Skeletal muscle satellite cell (primary cell): ENCODE measurements at regions not wholly inside any gene's neighbourhood (a gene's known extent, or its start where the extent isn't known, plus 50 kb on each side); places are given as distances from the start of the nearest gene placed in this dataset.

ENCODE experiments used
- H3K27me3 ChIP-seq: 2 replicates; pipeline ENCODE4 v1.7.0; 2013; ENCODE audit warnings: low read length; ENCODE audit not compliant: control insufficient read depth, insufficient read depth
- H3K36me3 ChIP-seq: 2 replicates; pipeline ENCODE4 v1.7.0; 2013; ENCODE audit warnings: mild to moderate bottlenecking, control low read depth, low read length; ENCODE audit not compliant: insufficient read depth
- H3K4me1 ChIP-seq: 2 replicates; pipeline ENCODE4 v1.7.0; 2013; ENCODE audit warnings: low read length; ENCODE audit not compliant: control insufficient read depth, insufficient read depth
- H3K4me2 ChIP-seq: 2 replicates; pipeline ENCODE4 v1.7.0; 2013; ENCODE audit warnings: mild to moderate bottlenecking, low read length
- H3K4me3 ChIP-seq: 2 replicates; pipeline ENCODE4 v1.7.0; 2013; ENCODE audit warnings: low read length
- H3K9ac ChIP-seq: 2 replicates; pipeline ENCODE4 v1.7.0; 2013; ENCODE audit warnings: mild to moderate bottlenecking, low read depth, low read length, moderate library complexity
- H3K9me3 ChIP-seq: replicated peaks from 2 replicates; pipeline ENCODE4 v1.7.0; 2013; ENCODE audit warnings: mild to moderate bottlenecking, control low read depth, low read length

DNA sequence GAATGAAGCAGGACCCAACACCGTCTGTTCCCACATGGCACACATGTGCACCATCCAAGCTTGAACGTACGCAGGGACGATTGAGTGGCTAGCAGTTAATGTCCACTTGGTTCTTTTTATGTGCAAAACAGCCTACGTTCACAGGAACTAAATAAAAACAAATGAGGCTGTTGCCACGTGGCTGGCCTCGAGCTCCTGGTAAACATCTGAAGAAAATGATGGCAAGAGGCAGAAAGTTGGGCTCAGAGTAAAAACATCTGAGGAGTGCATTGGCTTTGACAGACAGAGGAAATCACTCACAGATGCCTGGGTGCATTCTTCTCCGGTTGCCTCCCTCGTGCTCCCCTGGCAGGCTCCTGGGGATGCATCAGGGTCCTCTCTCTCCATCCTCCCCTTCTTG, 177.9 kb downstream of the NRP2 start:
- H3K9ac ChIP-seq, result no peak overlapping the region

GRCh38 chr2:205858881-205859441, 176.7 kb downstream of the NRP2 start:
- peaks cover 7% of the 10 kb centered on the region for H3K4me1 ChIP-seq
- no peak overlapping the region for H3K9ac ChIP-seq
- H3K36me3 ChIP-seq, result no peaks in the 10 kb centered on the region
- no peaks in the 10 kb centered on the region for H3K9me3 ChIP-seq
- peaks cover 13% of the 10 kb centered on the region for H3K27me3 ChIP-seq
- peak overlapping the region; percentile 41 for H3K4me3 ChIP-seq
- H3K4me2 ChIP-seq, result peak overlapping the region; percentile 76

More for the DNA sequence above, 177.9 kb downstream of the NRP2 start:
- H3K27me3 ChIP-seq, result peaks cover 17% of the 10 kb centered on the region
- no peak overlapping the region for H3K4me2 ChIP-seq
- no peaks in the 10 kb centered on the region for H3K36me3 ChIP-seq
- H3K9me3 ChIP-seq, result no peaks in the 10 kb centered on the region
- peaks cover 7% of the 10 kb centered on the region for H3K4me1 ChIP-seq
- no peak overlapping the region for H3K4me3 ChIP-seq

DNA sequence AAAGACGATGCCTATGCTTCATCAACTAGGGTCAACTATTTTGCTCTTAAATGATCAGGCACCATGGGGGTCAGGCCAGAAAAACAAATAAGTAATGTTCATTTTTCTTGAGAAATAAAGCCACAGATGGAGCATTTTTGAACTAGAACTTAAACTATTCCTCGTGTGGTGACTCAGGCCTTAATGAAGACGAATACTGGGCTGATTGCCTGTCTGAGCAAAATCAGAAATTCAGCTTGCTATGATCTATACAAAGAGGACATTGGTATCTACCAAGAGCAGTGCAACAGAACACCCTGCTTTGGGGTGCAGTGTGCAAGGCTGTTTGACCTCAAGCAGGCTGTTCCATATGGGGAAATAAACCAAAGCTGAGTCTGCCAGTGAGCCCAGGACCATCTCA, 176.0 kb downstream of the NRP2 start:
- Histone ChIP-seq H3K9ac (no peak overlapping the region), H3K4me2 (peak overlapping the region; percentile 76), H3K4me1 (peaks cover 7% of the 10 kb centered on the region), H3K27me3 (peaks cover 13% of the 10 kb centered on the region), H3K4me3 (no peak overlapping the region), H3K36me3 (no peaks in the 10 kb centered on the region), H3K9me3 (no peaks in the 10 kb centered on the region)

GRCh38 chr2:205857520-205858237, 175.4 kb downstream of the NRP2 start:
- Histone ChIP-seq H3K4me2 (no peak overlapping the region), H3K27me3 (peaks cover 13% of the 10 kb centered on the region), H3K36me3 (no peaks in the 10 kb centered on the region), H3K9me3 (no peaks in the 10 kb centered on the region), H3K4me1 (peaks cover 7% of the 10 kb centered on the region), H3K4me3 (no peak overlapping the region), H3K9ac (no peak overlapping the region)

GRCh38 chr2:205852457-205852856, 170.2 kb downstream of the NRP2 start:
- H3K36me3 ChIP-seq, result no peaks in the 10 kb centered on the region
- H3K9me3 ChIP-seq, result no peaks in the 10 kb centered on the region
- no peak overlapping the region for H3K4me2 ChIP-seq
- H3K4me1 ChIP-seq, result peaks cover 5% of the 10 kb centered on the region
- peaks cover 3% of the 10 kb centered on the region for H3K27me3 ChIP-seq
- H3K9ac ChIP-seq, result no peak overlapping the region
- no peak overlapping the region for H3K4me3 ChIP-seq

- Histone ChIP-seq H3K4me1 (peaks cover 5% of the 10 kb centered on the region), H3K9ac (no peak overlapping the region), H3K27me3 (peaks cover 3% of the 10 kb centered on the region), H3K4me3 (no peak overlapping the region), H3K9me3 (no peaks in the 10 kb centered on the region), H3K4me2 (no peak overlapping the region), H3K36me3 (no peaks in the 10 kb centered on the region)
Measured at GRCh38 chr2:205850611-205851010, 168.3 kb downstream of the NRP2 start.

- no peaks in the 10 kb centered on the region for H3K36me3 ChIP-seq
Measured at GRCh38 chr2:205850132-205850531, 167.8 kb downstream of the NRP2 start.

GRCh38 chr2:205849136-205849535, 166.8 kb downstream of the NRP2 start:
- no peaks in the 10 kb centered on the region for H3K36me3 ChIP-seq
- peaks cover 5% of the 10 kb centered on the region for H3K4me1 ChIP-seq
- H3K9ac ChIP-seq, result no peak overlapping the region
- H3K27me3 ChIP-seq, result peaks cover 3% of the 10 kb centered on the region
- peak overlapping the region; percentile 37 for H3K4me2 ChIP-seq
- peak overlapping the region; percentile 5 for H3K4me3 ChIP-seq
- no peaks in the 10 kb centered on the region for H3K9me3 ChIP-seq

More at GRCh38 chr2:205850132-205850531, 167.8 kb downstream of the NRP2 start:
- Histone ChIP-seq H3K4me2 (no peak overlapping the region), H3K4me3 (no peak overlapping the region), H3K9me3 (no peaks in the 10 kb centered on the region), H3K9ac (no peak overlapping the region), H3K4me1 (peaks cover 5% of the 10 kb centered on the region), H3K27me3 (peaks cover 3% of the 10 kb centered on the region)

GRCh38 chr2:205848601-205849000, 166.3 kb downstream of the NRP2 start:
- Histone ChIP-seq H3K4me1 (peaks cover 5% of the 10 kb centered on the region), H3K9ac (no peak overlapping the region), H3K27me3 (peaks cover 3% of the 10 kb centered on the region), H3K9me3 (no peaks in the 10 kb centered on the region), H3K36me3 (no peaks in the 10 kb centered on the region), H3K4me2 (peak overlapping the region; percentile 37), H3K4me3 (peak overlapping the region; percentile 5)
